HEK293T (cell line): ENCODE measurements at regions not wholly inside any gene's neighbourhood (a gene's known extent, or its start where the extent isn't known, plus 50 kb on each side); places are given as distances from the start of the nearest gene placed in this dataset.

Experiments used
- FOXK2 ChIP-seq: fragments of 450-650 bp; IDR thresholded peaks from 2 replicates; pipeline ENCODE4 v1.6.1; 2016; ENCODE audit warnings: mild to moderate bottlenecking
- L3MBTL2 ChIP-seq: fragments of 450-650 bp; conservative IDR thresholded peaks from 2 replicates; pipeline ENCODE4 v1.6.1; 2016; ENCODE audit warnings: mild to moderate bottlenecking
- NFRKB ChIP-seq: fragments of 450-650 bp; IDR thresholded peaks from 2 replicates; pipeline ENCODE4 v1.6.1; 2016; ENCODE audit warnings: mild to moderate bottlenecking, moderate library complexity
- TARDBP ChIP-seq: fragments of 450-650 bp; IDR thresholded peaks from 2 replicates; pipeline ENCODE4 v1.6.1; 2016

DNA sequence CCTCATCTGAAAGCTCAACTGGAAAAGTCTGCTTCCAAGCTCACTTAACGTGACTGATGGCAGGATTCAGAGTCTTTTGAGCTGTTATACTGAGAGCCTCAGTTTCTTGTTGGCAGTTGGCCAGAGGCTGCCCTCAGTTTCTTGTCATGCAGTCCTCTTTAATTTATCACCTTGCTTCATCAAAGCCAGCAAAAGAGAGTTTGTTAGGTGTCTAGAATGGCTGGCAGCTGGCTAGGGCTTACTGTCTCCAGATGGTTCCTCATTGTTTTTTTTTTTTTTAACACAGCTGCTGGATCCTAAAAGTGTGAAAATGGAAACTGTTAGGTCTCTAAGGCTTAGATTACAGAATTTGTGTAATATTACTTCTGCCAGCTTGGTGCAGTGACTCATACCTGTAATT, 310.6 kb downstream of the PDCD6IP start:
- no peak for TF ChIP-seq L3MBTL2
- TF ChIP-seq NFRKB = no peak
- TF ChIP-seq FOXK2 = no peak
- TF ChIP-seq TARDBP = no peak
